Umbilical cord (tissue), 1 donor: ENCODE measurements at regions not wholly inside any gene's neighbourhood (a gene's known extent, or its start where the extent isn't known, plus 50 kb on each side); places are given as distances from the start of the nearest gene placed in this dataset.

ENCODE experiments used
- DNase-seq: peaks from one replicate; pipeline ENCODE4 v3.0.0-alpha.2; 2015; ENCODE audit warnings: low spot score

DNA sequence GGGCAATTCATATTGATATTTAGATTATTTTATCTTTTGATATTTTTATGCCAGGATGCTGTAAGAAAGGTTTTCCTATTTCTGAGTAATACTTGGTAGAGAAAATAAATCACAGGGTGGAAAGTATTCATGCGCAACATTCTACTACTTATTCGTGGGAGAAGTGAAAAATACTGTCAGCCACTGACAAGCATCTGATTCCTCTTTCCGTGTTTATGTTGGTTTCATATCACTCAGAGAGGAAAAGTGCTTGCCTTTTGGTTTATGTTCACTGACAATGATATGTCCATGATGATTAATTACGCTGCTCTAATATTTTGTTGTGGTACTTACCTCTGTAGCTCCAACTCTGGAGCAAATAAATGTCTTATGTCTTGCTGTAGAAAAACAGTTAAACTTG, 429.4 kb downstream of the EDEM1 start:
- no peak for DNase-seq

- DNase-seq = no peak
Observed at GRCh38 chr3:5618170-5618569, 430.7 kb downstream of the EDEM1 start.

- DNase-seq = no peak
Observed at GRCh38 chr3:5630406-5630805, 442.9 kb downstream of the EDEM1 start.

DNA sequence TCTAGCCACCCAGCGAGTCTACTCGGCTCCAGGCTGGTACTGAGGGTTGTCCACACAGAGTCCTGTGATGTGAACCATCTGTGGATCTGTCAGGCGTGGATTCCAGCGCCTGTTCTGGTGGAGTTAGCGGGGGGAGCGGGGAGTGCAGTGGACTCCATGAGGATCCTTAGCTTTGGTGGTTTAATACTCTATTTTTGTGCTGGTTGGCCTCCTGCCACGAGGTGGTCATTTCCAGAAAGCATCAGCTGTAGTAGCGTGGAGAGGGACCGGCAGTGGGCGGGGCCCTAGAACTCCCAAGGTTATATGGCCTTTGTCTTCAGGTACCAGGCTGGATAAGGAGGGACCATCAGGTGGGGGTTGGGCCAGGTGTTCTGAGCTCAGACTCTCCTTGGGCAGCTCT, 446.5 kb downstream of the EDEM1 start:
- DNase-seq = no peak

GRCh38 chr3:5634411-5634810, 446.9 kb downstream of the EDEM1 start:
- DNase-seq = no peak

- peak; percentile 10 for DNase-seq
Observed at GRCh38 chr3:5635746-5636145, 448.2 kb downstream of the EDEM1 start.

DNA sequence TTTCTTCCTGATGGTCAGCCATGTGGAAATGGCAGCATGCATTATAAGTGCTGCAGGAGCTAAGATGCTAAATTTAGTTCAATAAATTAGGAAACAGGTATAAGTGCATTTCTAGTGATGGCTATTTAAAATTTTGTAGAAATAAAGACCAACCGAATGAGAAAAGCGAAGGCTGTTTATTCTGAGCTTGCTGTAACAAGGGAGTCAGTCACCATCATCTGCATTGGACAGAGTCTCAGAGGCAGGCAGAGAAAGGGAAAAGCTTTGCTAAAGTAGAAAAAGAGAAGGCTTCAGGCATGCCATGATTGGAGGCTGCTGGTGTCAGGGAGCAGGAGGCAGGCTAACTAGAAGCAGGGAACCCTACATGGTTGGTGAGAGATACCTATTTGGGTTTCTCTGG, 451.0 kb downstream of the EDEM1 start:
- no peak for DNase-seq

DNA sequence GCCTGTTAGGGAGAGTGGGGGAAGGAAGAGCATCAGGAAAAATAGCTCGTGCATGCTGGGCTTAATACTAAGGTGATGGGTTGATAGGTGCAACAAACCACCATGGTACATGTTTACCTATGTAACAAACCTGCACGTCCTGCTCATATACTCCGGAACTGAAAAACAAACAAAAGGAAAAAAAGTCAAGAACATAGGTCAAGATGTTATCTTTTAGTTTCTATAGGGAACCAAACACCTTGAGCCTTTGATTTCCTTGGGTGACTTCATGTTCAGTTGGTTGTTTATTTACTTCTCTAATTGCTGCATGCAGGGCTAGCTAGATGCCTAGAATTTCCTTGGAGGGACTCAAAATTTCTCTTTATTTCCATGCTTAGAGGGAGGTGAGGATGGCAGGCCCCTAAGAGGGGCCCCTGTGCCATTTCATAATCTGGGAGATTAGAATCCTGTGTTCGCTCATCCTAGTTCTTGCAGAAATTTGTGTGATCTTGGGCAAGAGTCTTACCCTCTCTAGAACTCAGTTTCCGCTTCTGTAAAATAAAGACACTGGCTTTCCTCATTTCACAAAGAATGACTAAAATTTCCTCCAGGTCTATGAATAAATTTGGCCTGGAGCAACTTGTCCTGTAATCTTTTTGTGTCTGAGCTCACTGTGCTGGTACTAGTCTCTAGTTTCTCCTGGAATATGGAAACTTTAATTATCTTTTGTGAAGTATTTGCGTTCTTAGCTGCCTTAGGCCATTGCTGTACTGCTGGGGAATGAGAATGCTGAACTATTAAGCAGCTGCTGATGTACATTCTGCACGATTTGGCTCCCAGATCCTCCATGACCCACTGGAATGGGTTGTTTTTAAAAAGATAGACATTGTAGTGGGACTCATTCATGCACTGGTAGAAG, 457.5 kb downstream of the EDEM1 start:
- DNase-seq = no peak

DNA sequence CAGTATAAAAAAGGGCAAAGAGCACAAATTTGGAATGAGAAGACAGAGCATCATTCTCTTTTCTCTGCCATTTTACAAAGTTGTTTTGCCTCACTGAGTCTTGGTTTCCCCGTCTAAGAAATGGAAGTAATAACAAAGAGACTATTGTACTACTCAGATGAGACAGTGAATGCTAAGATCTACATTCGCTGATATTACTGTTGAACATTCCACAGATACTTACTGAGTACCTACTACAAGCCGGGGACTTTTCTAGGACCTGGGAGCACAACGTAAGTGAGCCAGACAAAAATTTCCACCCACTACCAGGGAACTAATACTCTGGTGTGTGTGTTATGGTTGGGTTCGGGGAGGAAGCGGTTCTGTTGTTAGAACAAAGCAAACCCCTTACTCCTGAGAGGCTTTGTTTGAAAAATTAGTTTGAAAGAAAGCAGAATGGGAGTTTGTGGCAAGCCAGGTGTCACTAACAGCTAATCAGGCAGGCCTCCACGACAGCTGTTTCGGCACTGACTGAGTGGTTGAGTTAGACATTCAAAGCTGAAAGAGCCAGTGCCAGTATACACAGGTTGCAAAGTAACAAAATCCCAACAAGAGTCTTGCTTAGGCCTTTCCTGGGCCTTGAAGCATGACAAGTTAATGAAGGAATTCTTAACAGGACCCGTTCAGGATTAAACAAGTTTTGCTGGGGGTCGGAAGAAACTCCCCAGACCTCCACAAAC, 458.3 kb downstream of the EDEM1 start:
- DNase-seq = no peak

GRCh38 chr3:5650303-5650702, 462.8 kb downstream of the EDEM1 start:
- no peak for DNase-seq

- no peak for DNase-seq
Observed at GRCh38 chr3:5651351-5651750, 463.8 kb downstream of the EDEM1 start.

DNA sequence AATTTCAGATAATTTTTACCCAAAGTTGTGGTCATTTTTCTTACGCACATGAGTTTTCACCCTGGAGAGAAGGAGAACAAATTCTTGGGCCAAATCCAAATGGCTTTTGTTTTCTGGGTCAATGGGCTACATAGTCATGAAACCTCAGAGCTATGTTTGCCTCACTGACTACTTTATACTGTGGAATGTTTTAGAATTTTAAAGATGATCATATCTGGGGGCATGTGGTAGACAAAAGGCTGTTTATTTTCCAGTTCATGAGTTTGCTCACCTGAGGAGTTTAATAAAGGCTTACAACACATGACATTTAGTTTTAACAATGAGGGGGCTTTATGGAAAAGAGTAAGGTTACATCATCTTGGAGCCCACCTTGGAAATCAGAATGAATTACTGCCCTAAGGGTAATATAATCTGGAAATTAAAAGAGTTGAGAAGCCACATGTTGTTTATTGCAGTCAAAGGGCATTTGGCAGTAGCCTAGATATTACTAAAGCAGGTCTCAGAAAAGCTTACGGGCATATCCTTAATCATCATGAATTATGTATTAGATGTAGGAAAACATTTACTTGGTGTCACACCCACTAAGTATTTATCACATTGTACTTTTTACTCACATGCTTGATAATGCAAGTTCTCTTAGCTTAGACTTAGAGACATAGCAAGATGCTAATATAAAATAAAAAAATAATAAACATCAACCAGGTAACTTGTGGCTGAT, 466.1 kb downstream of the EDEM1 start:
- no peak for DNase-seq

DNA sequence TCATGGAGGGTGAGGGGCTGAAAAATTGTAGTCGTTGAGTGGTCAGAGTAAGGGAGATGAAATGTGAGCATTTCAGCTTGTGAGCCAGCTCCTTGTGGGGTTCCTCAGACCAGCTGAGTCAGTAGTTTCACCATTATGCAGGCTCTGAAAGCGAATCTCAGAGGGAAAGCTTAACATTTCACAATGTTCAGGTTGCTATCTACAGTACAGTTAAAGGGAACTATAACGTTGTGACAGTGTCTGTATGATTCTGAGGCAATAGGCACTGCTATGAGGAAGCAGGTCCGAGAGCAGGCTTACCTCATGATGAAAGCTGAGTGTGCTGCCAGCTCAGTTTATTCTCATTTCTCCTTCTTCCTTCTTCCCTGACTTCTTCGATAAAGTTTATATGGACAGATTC, 469.6 kb downstream of the EDEM1 start:
- no peak for DNase-seq

- no peak for DNase-seq
Observed at GRCh38 chr3:5663601-5664000, 476.1 kb downstream of the EDEM1 start.

GRCh38 chr3:5666455-5666854, 478.9 kb downstream of the EDEM1 start:
- no peak for DNase-seq

DNA sequence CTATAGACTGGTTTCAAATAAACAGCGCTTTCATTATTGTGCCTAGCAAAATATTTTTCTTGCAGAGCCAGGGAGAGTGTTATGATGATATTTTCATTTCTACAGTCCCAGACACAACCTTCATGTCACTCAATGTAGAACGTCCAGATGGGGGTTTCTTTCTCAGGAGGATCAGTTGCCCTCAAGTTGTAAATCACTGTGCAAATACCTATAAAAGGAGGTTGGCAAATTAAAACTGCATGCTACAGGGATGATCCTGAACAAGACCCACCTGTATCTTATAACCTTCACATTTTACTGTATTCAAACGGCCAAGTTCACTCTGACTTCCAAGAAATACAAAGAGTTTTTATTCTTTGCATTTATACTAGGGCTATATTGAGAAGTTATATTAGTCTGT, 486.0 kb downstream of the EDEM1 start:
- no peak for DNase-seq

- DNase-seq = peak; percentile 26
Observed at GRCh38 chr3:5675319-5675718, 487.8 kb downstream of the EDEM1 start.

DNA sequence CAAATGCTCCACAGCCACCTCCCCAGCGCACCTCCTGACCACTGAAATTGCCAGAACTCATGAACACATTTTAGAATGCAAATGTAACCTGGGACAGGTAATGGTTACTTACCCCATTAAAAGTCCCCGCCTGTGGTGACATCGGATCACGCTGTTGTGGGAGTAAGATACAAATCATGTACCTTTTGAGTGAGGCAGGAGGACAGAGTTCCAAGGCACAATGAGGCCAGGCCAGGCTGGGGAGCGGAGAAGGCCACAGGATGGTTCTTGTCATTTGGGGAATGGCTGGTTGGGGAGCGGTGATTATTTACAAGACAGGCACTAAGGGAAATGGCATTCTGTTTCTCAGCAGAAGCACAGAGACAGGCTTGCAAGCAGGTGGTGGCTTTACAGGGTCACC, 490.0 kb downstream of the EDEM1 start:
- DNase-seq = no peak

GRCh38 chr3:5678248-5678647, 490.7 kb downstream of the EDEM1 start:
- DNase-seq = peak; percentile 7

GRCh38 chr3:5678844-5679243, 491.3 kb downstream of the EDEM1 start:
- DNase-seq = no peak

- no peak for DNase-seq
Observed at GRCh38 chr3:5687230-5687629, 499.7 kb downstream of the EDEM1 start.

- no peak for DNase-seq
Observed at GRCh38 chr3:5690490-5690889, 503.0 kb downstream of the EDEM1 start.
